ENCODE measurements at regions not wholly inside any gene's neighbourhood (a gene's known extent, or its start where the extent isn't known, plus 50 kb on each side); places are given as distances from the start of the nearest gene placed in this dataset.

DNA sequence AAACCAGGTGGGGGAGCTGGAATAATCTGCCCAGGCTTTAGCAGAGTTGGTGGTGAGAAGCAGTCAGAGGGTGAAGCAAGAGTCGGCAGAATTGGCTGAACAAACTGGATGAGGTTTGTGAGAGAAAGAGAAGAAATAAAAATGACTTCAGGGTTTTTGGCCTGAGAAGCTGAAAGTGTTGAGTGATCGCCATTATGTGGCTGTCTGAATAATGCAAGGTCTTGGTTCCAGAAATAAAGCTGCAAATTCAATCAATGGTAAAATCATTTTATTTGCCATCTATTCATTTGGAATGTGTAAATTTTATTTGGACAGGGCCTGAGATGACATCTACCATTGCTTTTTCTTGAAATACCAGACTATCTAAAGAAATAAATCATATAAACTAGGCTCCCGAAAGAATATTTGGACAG lies 50.4 kb upstream of the DAB2 start:
- no peak overlapping the region for H3K27ac ChIP-seq
- H3K4me1 ChIP-seq: no peaks in the 10 kb centered on the region
- H3K9ac ChIP-seq: no peak overlapping the region
- no peaks in the 10 kb centered on the region for H3K36me3 ChIP-seq (ENCODE audit: control insufficient read depth, insufficient read depth, low read length)
- H3K4me2 ChIP-seq (ENCODE audit: low read length): no peak overlapping the region
- H2AFZ ChIP-seq: no peak overlapping the region
- no peaks in the 10 kb centered on the region for H3K9me3 ChIP-seq (ENCODE audit: control insufficient read depth, low read length)
- no peak overlapping the region for H3K4me3 ChIP-seq (ENCODE audit: low read depth, low read length)
- H3K27me3 ChIP-seq (ENCODE audit: control insufficient read depth, insufficient read depth, low read length): no peaks in the 10 kb centered on the region
- no peaks in the 10 kb centered on the region for H3K79me2 ChIP-seq
- TF ChIP-seq, protein P1, sequence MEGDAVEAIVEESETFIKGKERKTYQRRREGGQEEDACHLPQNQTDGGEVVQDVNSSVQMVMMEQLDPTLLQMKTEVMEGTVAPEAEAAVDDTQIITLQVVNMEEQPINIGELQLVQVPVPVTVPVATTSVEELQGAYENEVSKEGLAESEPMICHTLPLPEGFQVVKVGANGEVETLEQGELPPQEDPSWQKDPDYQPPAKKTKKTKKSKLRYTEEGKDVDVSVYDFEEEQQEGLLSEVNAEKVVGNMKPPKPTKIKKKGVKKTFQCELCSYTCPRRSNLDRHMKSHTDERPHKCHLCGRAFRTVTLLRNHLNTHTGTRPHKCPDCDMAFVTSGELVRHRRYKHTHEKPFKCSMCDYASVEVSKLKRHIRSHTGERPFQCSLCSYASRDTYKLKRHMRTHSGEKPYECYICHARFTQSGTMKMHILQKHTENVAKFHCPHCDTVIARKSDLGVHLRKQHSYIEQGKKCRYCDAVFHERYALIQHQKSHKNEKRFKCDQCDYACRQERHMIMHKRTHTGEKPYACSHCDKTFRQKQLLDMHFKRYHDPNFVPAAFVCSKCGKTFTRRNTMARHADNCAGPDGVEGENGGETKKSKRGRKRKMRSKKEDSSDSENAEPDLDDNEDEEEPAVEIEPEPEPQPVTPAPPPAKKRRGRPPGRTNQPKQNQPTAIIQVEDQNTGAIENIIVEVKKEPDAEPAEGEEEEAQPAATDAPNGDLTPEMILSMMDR (IDR thresholded peaks at IDR 0.05): no peak
